H1 (cell line): ENCODE measurements at regions not wholly inside any gene's neighbourhood (a gene's known extent, or its start where the extent isn't known, plus 50 kb on each side); places are given as distances from the start of the nearest gene placed in this dataset.

Experiments
- CTCF ChIA-PET: fragments of 300-600 bp; sonication (Branson Sonifier 250); formaldehyde crosslinking; loops from one replicate; lab custom pipeline; 2021; ENCODE audit not compliant: partially characterized antibody; lab: Charles Lee
- POLR2A ChIA-PET: fragments of 300-600 bp; sonication (Branson Sonifier 250); formaldehyde crosslinking; loops from one replicate; lab custom pipeline; 2021; ENCODE audit warnings: inconsistent platforms; ENCODE audit not compliant: partially characterized antibody; lab: Charles Lee
- DNase-seq, 2 experiments: peaks; one replicate each; pipeline versions ENCODE4 v3.0.0 to v3.0.0-alpha.2; 2010 to 2022; ENCODE audit warnings: low spot score in 2 of 2, low read depth in 1 of 2, mixed read lengths in 1 of 2
- FAIRE-seq: peaks from 2 replicates; lab custom pipeline; 2011; peaks lifted over from hg19 to GRCh38; lab: Jason Lieb, UNC
- H2AFZ ChIP-seq: 2 replicates; pipeline ENCODE4 v1.8.1; 2012; ENCODE audit warnings: low read length, inconsistent platforms
- H2AK5ac ChIP-seq: 2 replicates; pipeline ENCODE4 v1.6.1; 2013; ENCODE audit warnings: low read depth, low read length
- H2BK120ac ChIP-seq: replicated peaks from 2 replicates; pipeline ENCODE3; 2013; ENCODE audit warnings: low read depth, low read length, inconsistent platforms
- H2BK12ac ChIP-seq: 2 replicates; pipeline ENCODE4 v1.6.1; 2013; ENCODE audit warnings: low read depth, low read length
- H2BK15ac ChIP-seq: 2 replicates; pipeline ENCODE4 v1.6.1; 2013; ENCODE audit warnings: low read length
- H2BK20ac ChIP-seq: 2 replicates; pipeline ENCODE4 v1.6.1; 2013; ENCODE audit warnings: low read length
- H2BK5ac ChIP-seq: 2 replicates; pipeline ENCODE4 v1.6.1; 2013; ENCODE audit warnings: low read depth, low read length
- H3K14ac ChIP-seq: 2 replicates; pipeline ENCODE4 v1.6.1; 2013; ENCODE audit warnings: inconsistent platforms; ENCODE audit not compliant: insufficient read length
- H3K18ac ChIP-seq: 2 replicates; pipeline ENCODE4 v1.6.1; 2013; ENCODE audit warnings: low read length; ENCODE audit errors: extremely low read depth
- H3K23ac ChIP-seq: 2 replicates; pipeline ENCODE4 v1.6.1; 2013; ENCODE audit warnings: inconsistent platforms; ENCODE audit not compliant: insufficient read length
- H3K23me2 ChIP-seq: 2 replicates; pipeline ENCODE4 v1.6.1; 2013; ENCODE audit warnings: low read depth, low read length
- H3K27ac ChIP-seq: 2 replicates; pipeline ENCODE4 v1.6.1; 2011; ENCODE audit warnings: low read depth, low read length, inconsistent platforms
- H3K27me3 ChIP-seq, 4 experiments: replicated peaks in 1 of 4; 1 replicate in 1 of 4; 2 replicates in 3 of 4; pipeline versions ENCODE4 v1.6.1 to v1.8.1; 2011 to 2013; ENCODE audit warnings: low read length in 3 of 4, mild to moderate bottlenecking in 3 of 4, inconsistent platforms in 2 of 4, mixed read lengths in 2 of 4, moderate library complexity in 1 of 4; ENCODE audit not compliant: control insufficient read depth in 3 of 4, insufficient read depth in 3 of 4; ENCODE audit errors: extremely low read depth in 1 of 4
- H3K36me3 ChIP-seq, 4 experiments: 2 replicates each; pipeline versions ENCODE4 v1.6.1 to v1.8.1; 2011 to 2013; ENCODE audit warnings: mild to moderate bottlenecking in 4 of 4, low read length in 3 of 4, moderate library complexity in 2 of 4, control low read depth in 1 of 4, inconsistent platforms in 1 of 4; ENCODE audit not compliant: insufficient read depth in 4 of 4, control insufficient read depth in 2 of 4
- H3K4ac ChIP-seq: replicated peaks from 2 replicates; pipeline ENCODE3; 2013; ENCODE audit warnings: low read length, low read depth, mixed read lengths, inconsistent platforms; ENCODE audit not compliant: insufficient read length
- H3K4me1 ChIP-seq, 4 experiments: replicated peaks in 1 of 4; 1 replicate in 1 of 4; 2 replicates in 3 of 4; pipeline versions ENCODE4 v1.6.1 to v1.8.1; 2011 to 2013; ENCODE audit warnings: low read length in 3 of 4, inconsistent platforms in 2 of 4, mixed read lengths in 1 of 4; ENCODE audit not compliant: insufficient read depth in 4 of 4, control insufficient read depth in 3 of 4
- H3K4me2 ChIP-seq, 2 experiments: 2 replicates each; pipeline versions ENCODE4 v1.6.1 to v1.8.1; 2011 to 2013; ENCODE audit warnings: low read depth in 2 of 2, low read length in 2 of 2, control low read depth in 1 of 2, inconsistent platforms in 1 of 2, mild to moderate bottlenecking in 1 of 2; ENCODE audit not compliant: insufficient read depth in 1 of 2
- H3K4me3 ChIP-seq, 4 experiments: fragments of 200-600, 300-600 bp in 1 of 4; sonication (generic), shearing (Covaris generic), sonication (Bioruptor Twin) in 1 of 4; 2 replicates each; pipeline versions ENCODE4 v1.5.1 to v1.8.1; 2011 to 2016; ENCODE audit warnings: low read length in 4 of 4, low read depth in 3 of 4, control low read depth in 2 of 4, inconsistent platforms in 2 of 4, mild to moderate bottlenecking in 2 of 4, mixed read lengths in 1 of 4, moderate library complexity in 1 of 4; ENCODE audit not compliant: insufficient read depth in 2 of 4; ENCODE audit errors: extremely low read depth in 1 of 4
- H3K56ac ChIP-seq: replicated peaks from 2 replicates; pipeline ENCODE3; 2013; ENCODE audit warnings: low read depth, mild to moderate bottlenecking, mixed read lengths, low read length, inconsistent platforms; ENCODE audit not compliant: insufficient read length
- H3K79me1 ChIP-seq: 2 replicates; pipeline ENCODE4 v1.6.1; 2013; ENCODE audit warnings: low read depth, low read length, control low read depth
- H3K79me2 ChIP-seq, 2 experiments: 2 replicates each; pipeline versions ENCODE4 v1.6.1 to v1.8.1; 2012 to 2013; ENCODE audit warnings: low read length in 2 of 2, mild to moderate bottlenecking in 2 of 2, inconsistent platforms in 1 of 2; ENCODE audit not compliant: insufficient read depth in 2 of 2, control insufficient read depth in 1 of 2
- H3K9ac ChIP-seq, 4 experiments: replicated peaks in 1 of 4; 1 replicate in 1 of 4; 2 replicates in 3 of 4; pipeline versions ENCODE4 v1.6.1 to v1.8.1; 2011 to 2013; ENCODE audit warnings: low read depth in 3 of 4, low read length in 3 of 4, control low read depth in 2 of 4, mild to moderate bottlenecking in 2 of 4, moderate library complexity in 2 of 4, inconsistent platforms in 1 of 4; ENCODE audit errors: extremely low read depth in 1 of 4
- H3K9me3 ChIP-seq, 2 experiments: 2 replicates each; pipeline versions ENCODE4 v1.6.1 to v1.8.1; 2012 to 2013; ENCODE audit warnings: mild to moderate bottlenecking in 2 of 2, moderate library complexity in 2 of 2, control low read depth in 1 of 2, inconsistent platforms in 1 of 2, low read depth in 1 of 2, low read length in 1 of 2, mixed read lengths in 1 of 2; ENCODE audit not compliant: insufficient read depth in 2 of 2
- H4K20me1 ChIP-seq, 2 experiments: replicated peaks in 1 of 2; 2 replicates each; pipeline versions ENCODE3 to v1.8.1; 2011 to 2013; ENCODE audit warnings: inconsistent platforms in 2 of 2, low read length in 2 of 2, mild to moderate bottlenecking in 1 of 2; ENCODE audit not compliant: insufficient read depth in 2 of 2, control insufficient read depth in 1 of 2
- H4K5ac ChIP-seq: 2 replicates; pipeline ENCODE4 v1.6.1; 2013; ENCODE audit warnings: low read length, low read depth, mixed read lengths, inconsistent platforms; ENCODE audit not compliant: insufficient read length
- H4K8ac ChIP-seq: 2 replicates; pipeline ENCODE4 v1.8.0; 2013; ENCODE audit warnings: mild to moderate bottlenecking, moderate library complexity, low read length, inconsistent platforms; ENCODE audit not compliant: insufficient read depth; ENCODE audit errors: extremely low read depth
- H4K91ac ChIP-seq: replicated peaks from 2 replicates; pipeline ENCODE3; 2013; ENCODE audit warnings: low read length, mixed read lengths, inconsistent platforms; ENCODE audit not compliant: insufficient read length
- BACH1 ChIP-seq: IDR thresholded peaks from 2 replicates; pipeline ENCODE4 v1.6.1; 2012; ENCODE audit warnings: low read length, improper control_type of control experiment
- CHD1 ChIP-seq: IDR thresholded peaks from 2 replicates; pipeline ENCODE4 v1.6.1; 2012; ENCODE audit warnings: low read depth, low read length, improper control_type of control experiment
- CREB1 ChIP-seq: IDR thresholded peaks from 2 replicates; pipeline ENCODE4 v1.6.1; 2012; ENCODE audit warnings: inconsistent platforms
- EZH2 ChIP-seq: fragments of 200-600 bp; sonication (generic); IDR thresholded peaks from 2 replicates; pipeline ENCODE4 v1.7.1; 2012; ENCODE audit warnings: low read depth, mild to moderate bottlenecking, moderate library complexity, low read length, inconsistent platforms; ENCODE audit not compliant: severe bottlenecking
- JUND ChIP-seq: IDR thresholded peaks from 2 replicates; pipeline ENCODE4 v1.6.1; 2011; ENCODE audit warnings: mild to moderate bottlenecking, improper control_type of control experiment, low read length
- NANOG ChIP-seq: IDR thresholded peaks from 2 replicates; pipeline ENCODE4 v1.6.1; 2011; ENCODE audit warnings: low read length, low read depth, mild to moderate bottlenecking, inconsistent platforms; ENCODE audit not compliant: insufficient read depth, poor library complexity, severe bottlenecking
- TEAD4 ChIP-seq: IDR thresholded peaks from 2 replicates; pipeline ENCODE4 v1.6.1; 2012; ENCODE audit warnings: low read depth, low read length, inconsistent platforms, mixed read lengths
- WGBS, 2 experiments: shearing (Covaris generic) in 1 of 2; methylation state at CpG; one replicate each; pipeline versions ENCODE4 v1.1.6 to v1.1.7; 2013 to 2015; ENCODE audit warnings: low lambda C conversion rate in 2 of 2, mixed read lengths in 2 of 2, inconsistent platforms in 1 of 2, low coverage in 1 of 2, missing lambda C conversion rate in 1 of 2; ENCODE audit not compliant: insufficient replicate concordance in 2 of 2, insufficient coverage in 1 of 2, insufficient read length in 1 of 2; ENCODE audit errors: extremely low coverage in 1 of 2, missing lambda C conversion rate in 1 of 2; 5-methylcytosine and 5-hydroxymethylcytosine counted together

DNA sequence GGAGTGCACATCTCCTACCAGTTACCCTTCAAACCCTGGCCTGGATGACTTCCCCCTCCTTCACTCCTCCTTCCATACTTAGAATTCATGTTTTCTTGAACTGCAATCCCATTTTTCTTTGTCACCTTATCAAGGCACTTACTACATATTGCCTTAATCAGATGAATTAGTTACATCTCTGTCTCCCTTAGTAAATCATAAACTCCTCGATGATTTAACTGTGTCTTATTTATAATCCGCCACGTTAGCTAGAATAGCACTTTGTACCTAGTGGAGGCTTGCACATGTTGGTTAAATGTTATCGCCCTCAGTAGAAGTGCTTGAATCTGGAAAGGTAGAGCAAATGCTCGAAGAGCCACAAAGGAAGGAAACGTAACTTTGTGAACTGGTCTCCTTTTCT lies 94.7 kb upstream of the RAB11FIP2 start:
- POLR2A ChIA-PET: no interaction called here

More for the DNA sequence above, 94.7 kb upstream of the RAB11FIP2 start:
- Histone ChIP-seq H3K79me1 (no peaks in the 10 kb centered on the region), H3K27me3 (no peaks in the 10 kb centered on the region; a peak in 1 of 7 replicates), H4K5ac (no peak overlapping the region), H3K56ac (no peak overlapping the region), H2BK12ac (no peak overlapping the region), H2AFZ (no peak overlapping the region), H3K14ac (no peak overlapping the region), H2AK5ac (no peak overlapping the region), H3K9me3 (no peaks in the 10 kb centered on the region), H3K4ac (no peak overlapping the region), H2BK15ac (no peak overlapping the region), H3K36me3 (no peaks in the 10 kb centered on the region), H3K4me1 (no peaks in the 10 kb centered on the region), H3K23ac (no peak overlapping the region), H3K23me2 (no peaks in the 10 kb centered on the region; the same call in 1 of the 2 replicates), H3K79me2 (no peaks in the 10 kb centered on the region), H2BK20ac (no peak overlapping the region), H3K9ac (no peak overlapping the region), H4K20me1 (no peaks in the 10 kb centered on the region), H3K27ac (no peak overlapping the region), H3K4me2 (no peak overlapping the region), H3K4me3 (no peak overlapping the region), H4K91ac (no peak overlapping the region), H3K18ac (no peak overlapping the region), H4K8ac (no peak overlapping the region), H2BK120ac (no peak overlapping the region), H2BK5ac (no peak overlapping the region)
- CTCF ChIA-PET: interaction anchor here (0.6 kb wide), 1 partner anchor 13 kb away, joined by 4 read pairs; no protein-coding TSS in a partner anchor
- FAIRE-seq (no peak), DNase-seq (no peak)
- 96% methylated on average over 6 of the region's 6 CpGs; no CpG with 5 or more reads in 1 of the 2 experiments for WGBS, 2 experiments
- TF ChIP-seq BACH1: no peak
- TF ChIP-seq JUND: no peak
- no peak for TF ChIP-seq NANOG
- no peak for TF ChIP-seq CHD1
- TF ChIP-seq CREB1: no peak
- no peak for TF ChIP-seq EZH2
- no peak for TF ChIP-seq TEAD4
